Astrocyte (in vitro differentiated cells and primary cell): ENCODE measurements at regions not wholly inside any gene's neighbourhood (a gene's known extent, or its start where the extent isn't known, plus 50 kb on each side); places are given as distances from the start of the nearest gene placed in this dataset.
"Not testable (repeated sequence)": the region's sequence is repeated elsewhere in the genome, so short reads cannot be mapped to it uniquely, and the experiment has no call there.

Source experiments
- CTCF ChIP-seq: IDR thresholded peaks from 2 replicates; pipeline ENCODE4 v1.5.1; 2011; ENCODE audit warnings: low read depth, mild to moderate bottlenecking, inconsistent platforms, low read length, moderate library complexity; ENCODE audit not compliant: insufficient read depth
- EZH2 ChIP-seq: IDR thresholded peaks from 2 replicates; pipeline ENCODE4 v1.6.1; 2012; ENCODE audit warnings: mild to moderate bottlenecking, low read length, inconsistent platforms; ENCODE audit not compliant: insufficient read depth

GRCh38 chr9:62899666-62900065, 1709.8 kb downstream of the SPATA31A7 start:
- not testable (repeated sequence) for TF ChIP-seq CTCF, EZH2
